Islet of Langerhans (tissue), 1 donor: ENCODE measurements at regions not wholly inside any gene's neighbourhood (a gene's known extent, or its start where the extent isn't known, plus 50 kb on each side); places are given as distances from the start of the nearest gene placed in this dataset.
"Not testable (repeated sequence)": the region's sequence is repeated elsewhere in the genome, so short reads cannot be mapped to it uniquely, and the experiment has no call there.

Experiments
- FAIRE-seq: peaks from one replicate; lab custom pipeline; 2011; peaks lifted over from hg19 to GRCh38; lab: Jason Lieb, UNC

- no peak for FAIRE-seq
These were observed 108.8 kb downstream of the NAA11 start for GRCh38 chr4:79217025-79217424.

- no peak for FAIRE-seq
These were observed 112.2 kb downstream of the NAA11 start for GRCh38 chr4:79213702-79214101.

- FAIRE-seq: no peak
These were observed 112.9 kb downstream of the NAA11 start for GRCh38 chr4:79213010-79213409.

GRCh38 chr4:79212311-79212710 lies 113.5 kb downstream of the NAA11 start:
- FAIRE-seq: no peak

- no peak for FAIRE-seq
These were observed 114.4 kb downstream of the NAA11 start for GRCh38 chr4:79211490-79211889.

GRCh38 chr4:79210636-79211049 lies 115.2 kb downstream of the NAA11 start:
- no peak for FAIRE-seq

- FAIRE-seq: no peak
These were observed 115.8 kb downstream of the NAA11 start for GRCh38 chr4:79209822-79210635.

GRCh38 chr4:79209081-79209480 lies 116.8 kb downstream of the NAA11 start:
- FAIRE-seq: no peak

- FAIRE-seq: no peak
These were observed 118.6 kb downstream of the NAA11 start for GRCh38 chr4:79207281-79207680.

- no peak for FAIRE-seq
These were observed 119.2 kb downstream of the NAA11 start for GRCh38 chr4:79206660-79207059.

GRCh38 chr4:79205121-79205520 lies 120.7 kb downstream of the NAA11 start:
- FAIRE-seq: no peak

GRCh38 chr4:79201971-79202370 lies 123.9 kb downstream of the NAA11 start:
- FAIRE-seq: no peak

GRCh38 chr4:79199743-79200142 lies 126.1 kb downstream of the NAA11 start:
- no peak for FAIRE-seq

GRCh38 chr4:79198951-79199587 lies 126.8 kb downstream of the NAA11 start:
- no peak for FAIRE-seq

GRCh38 chr4:79197275-79198009 lies 128.4 kb downstream of the NAA11 start:
- FAIRE-seq: no peak

- FAIRE-seq: not testable (repeated sequence)
These were observed 134.6 kb downstream of the NAA11 start for GRCh38 chr4:79191292-79191691.

GRCh38 chr4:79185526-79186045 lies 140.3 kb downstream of the NAA11 start:
- no peak for FAIRE-seq

GRCh38 chr4:79184476-79184875 lies 141.4 kb downstream of the NAA11 start:
- no peak for FAIRE-seq

GRCh38 chr4:79182209-79182608 lies 143.7 kb downstream of the NAA11 start:
- FAIRE-seq: no peak

GRCh38 chr4:79181190-79181589 lies 144.7 kb downstream of the NAA11 start:
- no peak for FAIRE-seq

- FAIRE-seq: no peak
These were observed 147.1 kb downstream of the NAA11 start for GRCh38 chr4:79178760-79179159.

GRCh38 chr4:79177388-79177787 lies 148.5 kb downstream of the NAA11 start:
- no peak for FAIRE-seq

GRCh38 chr4:79176351-79176750 lies 149.5 kb downstream of the NAA11 start:
- FAIRE-seq: no peak
